ENCODE measurements at regions not wholly inside any gene's neighbourhood (a gene's known extent, or its start where the extent isn't known, plus 50 kb on each side); places are given as distances from the start of the nearest gene placed in this dataset.

- DNase-seq (ENCODE audit: insufficient read length, low spot score) (no peak), FAIRE-seq (no peak)
These were observed 578.5 kb downstream of the BMP2 start for GRCh38 chr20:7346026-7346425.

GRCh38 chr20:7346562-7346961 lies 579.1 kb downstream of the BMP2 start:
- TF ChIP-seq TAF1 (IDR thresholded peaks at IDR 0.05; ENCODE audit: low read depth, low read length) (no peak), PAX5 (IDR thresholded peaks at IDR 0.05; ENCODE audit: insufficient read depth, low read length, severe bottlenecking) (no peak), POLR2AphosphoS5 (IDR thresholded peaks at IDR 0.05; ENCODE audit: low read depth, low read length) (no peak), SPI1 (IDR thresholded peaks at IDR 0.05; ENCODE audit: low read depth, low read length) (no peak), POU2F2 (IDR thresholded peaks at IDR 0.05; ENCODE audit: low read depth, low read length) (no peak), POLR2A (IDR thresholded peaks at IDR 0.05; ENCODE audit: low read depth, low read length) (no peak)
- FAIRE-seq (no peak), DNase-seq (ENCODE audit: insufficient read length, low spot score) (no peak)

More at GRCh38 chr20:7346026-7346425, 578.5 kb downstream of the BMP2 start:
- TF ChIP-seq POU2F2 (IDR thresholded peaks at IDR 0.05; ENCODE audit: low read depth, low read length), result no peak
- no peak for TF ChIP-seq POLR2A (IDR thresholded peaks at IDR 0.05; ENCODE audit: low read depth, low read length)
- TF ChIP-seq PAX5 (IDR thresholded peaks at IDR 0.05; ENCODE audit: insufficient read depth, low read length, severe bottlenecking), result no peak
- TF ChIP-seq SPI1 (IDR thresholded peaks at IDR 0.05; ENCODE audit: low read depth, low read length), result no peak
- no peak for TF ChIP-seq POLR2AphosphoS5 (IDR thresholded peaks at IDR 0.05; ENCODE audit: low read depth, low read length)
- TF ChIP-seq TAF1 (IDR thresholded peaks at IDR 0.05; ENCODE audit: low read depth, low read length), result no peak

GRCh38 chr20:7347409-7347808 lies 579.9 kb downstream of the BMP2 start:
- no peak for FAIRE-seq
- no peak for TF ChIP-seq POU2F2 (IDR thresholded peaks at IDR 0.05; ENCODE audit: low read depth, low read length)
- no peak for TF ChIP-seq PAX5 (IDR thresholded peaks at IDR 0.05; ENCODE audit: insufficient read depth, low read length, severe bottlenecking)
- TF ChIP-seq POLR2A (IDR thresholded peaks at IDR 0.05; ENCODE audit: low read depth, low read length), result no peak
- no peak for TF ChIP-seq SPI1 (IDR thresholded peaks at IDR 0.05; ENCODE audit: low read depth, low read length)
- no peak for TF ChIP-seq POLR2AphosphoS5 (IDR thresholded peaks at IDR 0.05; ENCODE audit: low read depth, low read length)

GRCh38 chr20:7348253-7348652 lies 580.8 kb downstream of the BMP2 start:
- FAIRE-seq (no peak), DNase-seq (ENCODE audit: insufficient read length, low spot score) (no peak)
- no peak for TF ChIP-seq POU2F2 (IDR thresholded peaks at IDR 0.05; ENCODE audit: low read depth, low read length)
- no peak for TF ChIP-seq POLR2AphosphoS5 (IDR thresholded peaks at IDR 0.05; ENCODE audit: low read depth, low read length)
- no peak for TF ChIP-seq PAX5 (IDR thresholded peaks at IDR 0.05; ENCODE audit: insufficient read depth, low read length, severe bottlenecking)
- TF ChIP-seq SPI1 (IDR thresholded peaks at IDR 0.05; ENCODE audit: low read depth, low read length), result no peak
- TF ChIP-seq POLR2A (IDR thresholded peaks at IDR 0.05; ENCODE audit: low read depth, low read length), result no peak
- TF ChIP-seq TAF1 (IDR thresholded peaks at IDR 0.05; ENCODE audit: low read depth, low read length), result no peak

More at GRCh38 chr20:7347409-7347808, 579.9 kb downstream of the BMP2 start:
- no peak for DNase-seq (ENCODE audit: insufficient read length, low spot score)

GRCh38 chr20:7352165-7352564 lies 584.7 kb downstream of the BMP2 start:
- TF ChIP-seq PAX5 (IDR thresholded peaks at IDR 0.05; ENCODE audit: insufficient read depth, low read length, severe bottlenecking), result no peak
- TF ChIP-seq POLR2A (IDR thresholded peaks at IDR 0.05; ENCODE audit: low read depth, low read length), result no peak
- TF ChIP-seq TAF1 (IDR thresholded peaks at IDR 0.05; ENCODE audit: low read depth, low read length), result no peak
- TF ChIP-seq SPI1 (IDR thresholded peaks at IDR 0.05; ENCODE audit: low read depth, low read length), result no peak
- no peak for TF ChIP-seq POLR2AphosphoS5 (IDR thresholded peaks at IDR 0.05; ENCODE audit: low read depth, low read length)
- TF ChIP-seq POU2F2 (IDR thresholded peaks at IDR 0.05; ENCODE audit: low read depth, low read length), result no peak
- DNase-seq (ENCODE audit: insufficient read length, low spot score), result no peak
- no peak for FAIRE-seq

GRCh38 chr20:7355051-7355450 lies 585.2 kb downstream of the HAO1 start:
- TF ChIP-seq POU2F2 (IDR thresholded peaks at IDR 0.05; ENCODE audit: low read depth, low read length) (no peak), TAF1 (IDR thresholded peaks at IDR 0.05; ENCODE audit: low read depth, low read length) (no peak), POLR2A (IDR thresholded peaks at IDR 0.05; ENCODE audit: low read depth, low read length) (no peak), SPI1 (IDR thresholded peaks at IDR 0.05; ENCODE audit: low read depth, low read length) (no peak)
- no peak for FAIRE-seq
- no peak for DNase-seq (ENCODE audit: insufficient read length, low spot score)

GRCh38 chr20:7358670-7359069 lies 581.6 kb downstream of the HAO1 start:
- no peak for TF ChIP-seq POLR2A (IDR thresholded peaks at IDR 0.05; ENCODE audit: low read depth, low read length)
- no peak for TF ChIP-seq SPI1 (IDR thresholded peaks at IDR 0.05; ENCODE audit: low read depth, low read length)
- TF ChIP-seq TAF1 (IDR thresholded peaks at IDR 0.05; ENCODE audit: low read depth, low read length), result no peak
- TF ChIP-seq PAX5 (IDR thresholded peaks at IDR 0.05; ENCODE audit: insufficient read depth, low read length, severe bottlenecking), result no peak
- TF ChIP-seq POU2F2 (IDR thresholded peaks at IDR 0.05; ENCODE audit: low read depth, low read length), result no peak
- no peak for TF ChIP-seq POLR2AphosphoS5 (IDR thresholded peaks at IDR 0.05; ENCODE audit: low read depth, low read length)
- DNase-seq (ENCODE audit: insufficient read length, low spot score) (no peak), FAIRE-seq (no peak)

GRCh38 chr20:7359739-7360138 lies 580.5 kb downstream of the HAO1 start:
- no peak for FAIRE-seq
- TF ChIP-seq TAF1 (IDR thresholded peaks at IDR 0.05; ENCODE audit: low read depth, low read length) (no peak), SPI1 (IDR thresholded peaks at IDR 0.05; ENCODE audit: low read depth, low read length) (no peak), POU2F2 (IDR thresholded peaks at IDR 0.05; ENCODE audit: low read depth, low read length) (no peak), POLR2A (IDR thresholded peaks at IDR 0.05; ENCODE audit: low read depth, low read length) (no peak), POLR2AphosphoS5 (IDR thresholded peaks at IDR 0.05; ENCODE audit: low read depth, low read length) (no peak), PAX5 (IDR thresholded peaks at IDR 0.05; ENCODE audit: insufficient read depth, low read length, severe bottlenecking) (no peak)
- no peak for DNase-seq (ENCODE audit: insufficient read length, low spot score)

GRCh38 chr20:7361321-7361720 lies 578.9 kb downstream of the HAO1 start:
- FAIRE-seq, result no peak
- TF ChIP-seq POLR2A (IDR thresholded peaks at IDR 0.05; ENCODE audit: low read depth, low read length), result no peak
- TF ChIP-seq POLR2AphosphoS5 (IDR thresholded peaks at IDR 0.05; ENCODE audit: low read depth, low read length), result no peak
- no peak for TF ChIP-seq POU2F2 (IDR thresholded peaks at IDR 0.05; ENCODE audit: low read depth, low read length)
- no peak for TF ChIP-seq TAF1 (IDR thresholded peaks at IDR 0.05; ENCODE audit: low read depth, low read length)
- no peak for TF ChIP-seq SPI1 (IDR thresholded peaks at IDR 0.05; ENCODE audit: low read depth, low read length)
- no peak for TF ChIP-seq PAX5 (IDR thresholded peaks at IDR 0.05; ENCODE audit: insufficient read depth, low read length, severe bottlenecking)
- no peak for DNase-seq (ENCODE audit: insufficient read length, low spot score)

GRCh38 chr20:7361931-7362330 lies 578.3 kb downstream of the HAO1 start:
- FAIRE-seq, result no peak

More at GRCh38 chr20:7361931-7362330, 578.3 kb downstream of the HAO1 start:
- DNase-seq (ENCODE audit: insufficient read length, low spot score), result no peak
- TF ChIP-seq POU2F2 (IDR thresholded peaks at IDR 0.05; ENCODE audit: low read depth, low read length) (no peak), POLR2A (IDR thresholded peaks at IDR 0.05; ENCODE audit: low read depth, low read length) (no peak), SPI1 (IDR thresholded peaks at IDR 0.05; ENCODE audit: low read depth, low read length) (no peak), POLR2AphosphoS5 (IDR thresholded peaks at IDR 0.05; ENCODE audit: low read depth, low read length) (no peak), PAX5 (IDR thresholded peaks at IDR 0.05; ENCODE audit: insufficient read depth, low read length, severe bottlenecking) (no peak), TAF1 (IDR thresholded peaks at IDR 0.05; ENCODE audit: low read depth, low read length) (no peak)

Data from GM12891 (cell line).